AG04449 (cell line): ENCODE measurements at regions not wholly inside any gene's neighbourhood (a gene's known extent, or its start where the extent isn't known, plus 50 kb on each side); places are given as distances from the start of the nearest gene placed in this dataset.

ENCODE experiments used
- CTCF ChIA-PET: fragments of 350-600 bp; formaldehyde crosslinking; extraction: SDS; loops from one replicate; lab custom pipeline; 2021; ENCODE audit warnings: antibody characterized with exemption; lab: Yijun Ruan, JAX
- POLR2A ChIA-PET: fragments of 400-600, 350-600 bp; formaldehyde crosslinking; extraction: SDS; loops from one replicate; lab custom pipeline; 2020; ENCODE audit warnings: antibody characterized with exemption, inconsistent platforms; lab: Yijun Ruan, JAX
- DNase-seq: peaks from one replicate; pipeline ENCODE4 v3.0.0-alpha.2; 2010; ENCODE audit warnings: low read depth, low spot score
- H3K4me3 ChIP-seq: 2 replicates; pipeline ENCODE4 v1.5.1; 2011; ENCODE audit warnings: low read depth, mild to moderate bottlenecking, control low read depth, low read length
- TF ChIP-seq, protein P1 (sequence below): IDR thresholded peaks from one replicate; pipeline ENCODE4 v1.5.1; 2011; ENCODE audit warnings: mild to moderate bottlenecking, moderate library complexity, low read length, control low read depth, inconsistent platforms; ENCODE audit not compliant: insufficient read depth; ENCODE audit errors: missing control alignments

DNA sequence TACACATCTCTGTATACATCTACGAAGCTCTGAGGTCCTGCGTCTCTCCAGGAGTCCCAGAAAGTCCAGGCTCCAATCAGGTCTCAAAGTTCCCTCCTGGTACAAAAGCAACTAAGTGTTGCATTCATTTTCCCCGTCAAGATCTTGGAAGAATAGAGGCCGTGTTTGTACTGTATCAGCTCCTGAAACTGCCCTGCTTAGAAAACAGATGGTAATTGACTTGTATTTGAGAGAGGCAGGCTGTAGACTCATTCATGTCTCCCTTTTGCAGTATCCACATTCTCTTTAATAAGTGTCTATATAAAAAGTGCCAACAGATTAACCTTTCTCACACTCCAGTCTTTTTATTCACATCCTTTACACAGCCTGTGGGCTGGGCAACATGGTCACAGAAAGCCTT is 91.7 kb downstream of the HPGD start:
- no peak for DNase-seq
- no peak overlapping the region for H3K4me3 ChIP-seq
- ChIA-PET POLR2A (no interaction called here), CTCF (no interaction called here)
- TF ChIP-seq, protein P1, sequence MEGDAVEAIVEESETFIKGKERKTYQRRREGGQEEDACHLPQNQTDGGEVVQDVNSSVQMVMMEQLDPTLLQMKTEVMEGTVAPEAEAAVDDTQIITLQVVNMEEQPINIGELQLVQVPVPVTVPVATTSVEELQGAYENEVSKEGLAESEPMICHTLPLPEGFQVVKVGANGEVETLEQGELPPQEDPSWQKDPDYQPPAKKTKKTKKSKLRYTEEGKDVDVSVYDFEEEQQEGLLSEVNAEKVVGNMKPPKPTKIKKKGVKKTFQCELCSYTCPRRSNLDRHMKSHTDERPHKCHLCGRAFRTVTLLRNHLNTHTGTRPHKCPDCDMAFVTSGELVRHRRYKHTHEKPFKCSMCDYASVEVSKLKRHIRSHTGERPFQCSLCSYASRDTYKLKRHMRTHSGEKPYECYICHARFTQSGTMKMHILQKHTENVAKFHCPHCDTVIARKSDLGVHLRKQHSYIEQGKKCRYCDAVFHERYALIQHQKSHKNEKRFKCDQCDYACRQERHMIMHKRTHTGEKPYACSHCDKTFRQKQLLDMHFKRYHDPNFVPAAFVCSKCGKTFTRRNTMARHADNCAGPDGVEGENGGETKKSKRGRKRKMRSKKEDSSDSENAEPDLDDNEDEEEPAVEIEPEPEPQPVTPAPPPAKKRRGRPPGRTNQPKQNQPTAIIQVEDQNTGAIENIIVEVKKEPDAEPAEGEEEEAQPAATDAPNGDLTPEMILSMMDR, result no peak

DNA sequence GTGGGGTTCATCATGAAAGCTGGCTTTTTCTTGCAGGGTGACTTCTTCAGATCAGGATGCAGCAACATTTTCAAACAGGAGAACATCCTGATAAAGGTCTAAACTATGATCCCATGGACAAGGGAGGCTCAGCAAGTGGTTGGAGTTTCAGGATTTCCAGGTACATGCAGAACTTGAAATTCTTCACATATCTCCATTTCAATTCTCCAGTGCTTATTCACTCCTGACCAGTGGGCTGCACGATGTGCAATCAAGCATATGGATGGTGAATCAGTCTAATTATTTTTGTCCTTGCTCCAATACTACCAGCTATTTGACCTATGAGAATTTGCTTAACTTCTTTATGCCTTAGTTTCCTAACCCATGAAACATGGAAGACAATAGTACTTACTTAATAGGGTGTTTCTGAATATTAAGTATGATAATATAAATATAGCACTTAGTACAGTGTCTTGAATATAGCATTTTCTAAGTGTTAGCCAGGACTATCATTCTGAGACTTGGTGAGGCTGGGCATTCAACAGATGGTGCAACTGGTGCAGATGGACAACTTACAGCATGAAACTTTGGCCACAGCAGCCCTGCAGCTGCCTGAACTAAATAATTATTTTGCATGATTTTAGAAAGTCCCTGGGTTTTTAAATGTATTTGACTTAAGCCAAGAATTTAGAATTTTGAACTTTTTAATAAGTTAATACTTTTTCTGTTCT is 92.4 kb downstream of the HPGD start:
- TF ChIP-seq, protein P1, result no peak
- CTCF ChIA-PET, result no interaction called here
- POLR2A ChIA-PET, result no interaction called here
- no peak overlapping the region for H3K4me3 ChIP-seq
- no peak for DNase-seq

DNA sequence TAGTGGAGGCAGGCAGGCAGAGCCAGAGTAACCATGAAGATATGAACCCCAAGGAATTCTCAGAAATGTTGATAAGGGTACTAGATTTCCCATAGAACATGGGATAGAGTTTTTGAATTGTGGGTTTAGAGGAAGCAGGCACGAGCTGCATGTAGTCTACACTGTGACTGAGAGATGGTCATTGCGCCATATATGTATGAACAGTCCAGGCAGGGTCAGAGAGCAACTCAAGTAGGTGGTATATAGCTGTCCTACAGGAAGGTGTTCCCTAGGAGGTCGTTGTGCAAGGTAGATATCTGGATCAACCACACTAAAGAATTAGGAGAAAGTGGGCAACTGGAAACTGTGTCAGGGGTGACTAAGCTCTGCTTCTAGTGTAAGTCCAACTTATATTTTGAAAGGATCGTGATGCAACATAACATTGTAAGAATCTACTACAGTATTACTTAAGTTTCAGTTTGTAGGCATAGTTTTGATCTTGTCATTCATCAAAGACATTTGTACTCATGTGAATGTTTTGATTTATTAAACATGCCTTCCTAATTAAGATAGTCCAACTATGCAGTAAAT is 94.6 kb downstream of the HPGD start:
- TF ChIP-seq, protein P1, result no peak
- no peak overlapping the region for H3K4me3 ChIP-seq
- POLR2A ChIA-PET, result no interaction called here
- CTCF ChIA-PET, result no interaction called here
- DNase-seq, result no peak

DNA sequence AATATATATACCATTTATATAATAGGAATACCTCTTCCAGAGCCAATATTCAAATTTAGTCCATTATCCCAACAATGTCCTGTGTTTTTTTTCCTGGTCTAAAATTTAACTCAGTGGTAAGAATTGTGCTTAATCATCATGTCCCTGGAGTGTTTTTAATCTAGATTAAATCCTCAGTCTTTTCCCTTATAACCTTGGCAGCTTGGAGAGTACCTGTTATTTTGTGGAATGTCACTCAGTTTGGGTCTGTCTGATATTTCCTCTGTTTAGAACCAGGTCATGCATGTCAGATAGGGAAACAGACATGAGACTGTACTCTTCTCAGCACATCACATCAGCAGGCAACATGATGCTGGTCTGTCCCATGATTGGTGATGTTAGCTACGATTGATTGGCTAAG is 96.6 kb downstream of the HPGD start:
- TF ChIP-seq, protein P1, result no peak

DNA sequence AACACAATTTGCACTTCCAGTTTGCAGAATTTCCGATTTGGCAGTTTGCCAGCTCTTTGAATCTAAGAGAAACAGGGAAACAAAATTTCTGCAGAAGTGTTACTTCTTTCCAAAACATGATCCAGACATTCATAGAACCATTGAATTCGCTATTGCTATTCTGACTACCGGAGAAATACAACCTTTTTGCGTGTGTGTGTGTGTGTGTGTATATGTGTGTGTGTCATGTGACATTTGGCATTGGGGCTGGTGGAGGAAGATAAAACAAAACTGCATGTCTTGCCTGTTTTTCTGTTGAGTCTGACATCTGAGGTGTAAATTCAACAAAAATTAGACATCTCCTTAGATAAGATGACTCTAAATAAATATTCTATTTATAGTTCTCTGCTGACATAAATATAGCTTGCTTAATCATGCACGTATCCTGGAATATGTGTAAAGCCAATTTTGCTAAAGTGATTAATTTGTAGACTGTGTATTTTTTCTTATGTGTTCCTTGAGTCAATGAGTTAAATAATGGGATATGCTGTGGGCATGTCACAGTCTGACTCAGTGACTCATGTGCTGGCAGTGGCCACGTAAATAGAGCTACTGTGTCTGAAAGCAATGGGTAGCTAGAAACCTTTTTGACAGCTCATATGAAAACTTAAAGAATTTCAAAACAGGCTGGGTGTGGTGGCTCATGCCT is 98.9 kb downstream of the HPGD start:
- H3K4me3 ChIP-seq, result no peak overlapping the region
- DNase-seq, result no peak
- TF ChIP-seq, protein P1, result no peak
- POLR2A ChIA-PET, result no interaction called here
- CTCF ChIA-PET, result no interaction called here

More for the DNA sequence above, 96.6 kb downstream of the HPGD start:
- no peak overlapping the region for H3K4me3 ChIP-seq
- CTCF ChIA-PET, result no interaction called here
- POLR2A ChIA-PET, result no interaction called here
- DNase-seq, result no peak

DNA sequence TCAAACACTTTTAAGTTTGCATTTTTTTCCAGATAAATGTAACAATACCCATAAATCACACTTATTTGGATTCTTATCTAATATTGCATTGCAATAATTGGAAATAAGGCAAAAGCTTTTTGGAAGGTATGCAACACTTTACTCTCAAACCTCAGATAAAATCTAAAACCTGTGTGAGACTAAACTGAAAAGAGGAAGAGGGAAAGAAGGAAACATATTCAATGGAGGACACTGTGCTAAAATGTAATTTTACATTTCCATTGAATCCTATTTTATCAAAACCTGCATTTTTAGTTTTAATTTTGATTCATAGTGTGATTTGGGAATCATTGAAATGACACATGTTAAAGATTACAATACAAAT is 99.4 kb downstream of the HPGD start:
- POLR2A ChIA-PET, result no interaction called here
- no peak for DNase-seq
- no peak overlapping the region for H3K4me3 ChIP-seq
- CTCF ChIA-PET, result no interaction called here
- TF ChIP-seq, protein P1, result no peak
